NCI-H2029 treated with DMSO at 0.1 percent for 48 hours (cell line): ENCODE measurements at regions not wholly inside any gene's neighbourhood (a gene's known extent, or its start where the extent isn't known, plus 50 kb on each side); places are given as distances from the start of the nearest gene placed in this dataset.
"Not testable (repeated sequence)": the region's sequence is repeated elsewhere in the genome, so short reads cannot be mapped to it uniquely, and the experiment has no call there.

ENCODE experiments used
- DNase-seq: peaks from one replicate; lab custom pipeline; 2025; lab: John Stamatoyannopoulos, UW

DNA sequence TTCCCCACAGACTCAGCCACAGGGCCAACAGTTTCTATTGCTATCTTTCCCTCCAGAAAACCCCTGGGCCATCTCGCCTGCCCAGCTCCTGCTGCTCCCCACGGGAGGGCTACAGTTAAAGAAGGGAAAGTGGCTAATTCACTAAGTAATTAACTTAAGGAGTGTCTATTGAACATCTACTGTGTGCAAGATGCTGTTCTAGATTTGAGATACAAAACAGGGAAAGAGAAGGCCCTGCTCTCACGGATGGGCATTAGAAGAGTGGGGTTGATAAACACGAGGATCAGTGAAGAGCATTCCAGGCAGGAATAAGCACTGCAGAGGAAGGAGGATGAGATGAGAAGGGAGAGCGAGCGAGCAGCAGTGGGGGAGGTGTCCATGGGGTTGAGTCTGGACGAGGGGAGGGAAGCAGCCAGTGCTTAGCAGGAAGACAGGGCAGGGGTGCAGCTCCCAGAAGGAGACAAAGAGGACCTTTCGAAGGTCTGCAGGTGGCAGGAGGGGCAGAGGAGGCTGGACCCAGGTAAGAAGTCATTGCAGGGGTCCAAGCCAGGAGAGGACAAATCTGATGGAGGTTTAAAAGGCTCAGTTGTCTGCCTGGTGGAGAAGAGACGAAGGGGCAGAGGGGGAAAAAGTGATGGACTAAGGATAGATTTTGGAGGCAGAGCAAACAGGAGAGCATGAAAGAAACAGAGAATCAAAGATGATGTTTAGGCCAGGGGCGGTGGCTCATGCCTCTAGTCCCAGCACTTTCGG is 64.7 kb downstream of the KLF15 start:
- DNase-seq = no peak

DNA sequence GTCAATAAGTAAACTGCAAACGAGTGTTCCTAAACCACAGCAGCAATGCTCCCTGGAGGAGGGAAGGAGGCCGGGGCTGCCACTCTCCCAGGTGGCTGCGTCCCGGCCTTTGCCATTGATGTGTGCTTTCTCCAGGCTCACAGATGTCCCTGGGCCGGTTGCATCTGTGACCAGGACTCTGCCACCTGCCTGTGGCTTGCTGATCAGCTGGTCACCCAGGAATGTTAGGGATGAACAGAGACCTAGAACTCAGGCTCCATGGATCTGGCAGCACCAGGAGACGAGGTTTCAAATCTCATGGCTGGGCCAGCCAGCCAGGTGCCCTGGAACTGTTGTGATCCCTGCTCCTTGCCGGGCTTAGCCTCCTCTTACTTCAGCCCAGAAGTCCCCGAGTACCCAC is 65.7 kb downstream of the KLF15 start:
- no peak for DNase-seq

DNA sequence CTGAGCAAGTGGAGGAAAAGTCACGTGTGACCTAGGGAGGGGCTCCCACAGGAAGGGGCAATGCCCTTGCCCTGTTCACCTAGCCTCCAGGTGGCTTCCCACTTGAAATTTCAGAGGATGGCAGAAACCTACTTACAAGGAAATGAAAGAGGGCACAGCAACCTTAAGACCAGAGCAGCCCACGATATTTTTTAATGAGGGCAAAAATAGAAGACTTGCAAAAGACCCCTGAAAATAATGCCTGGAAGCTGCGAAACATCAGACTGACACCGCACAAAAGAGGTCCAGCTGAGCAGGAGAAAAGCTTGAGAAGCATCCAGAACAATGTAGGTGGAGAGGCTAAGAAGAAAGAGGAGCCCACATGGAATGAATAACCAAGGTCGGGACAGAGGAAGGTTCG is 66.1 kb downstream of the KLF15 start:
- no peak for DNase-seq

DNA sequence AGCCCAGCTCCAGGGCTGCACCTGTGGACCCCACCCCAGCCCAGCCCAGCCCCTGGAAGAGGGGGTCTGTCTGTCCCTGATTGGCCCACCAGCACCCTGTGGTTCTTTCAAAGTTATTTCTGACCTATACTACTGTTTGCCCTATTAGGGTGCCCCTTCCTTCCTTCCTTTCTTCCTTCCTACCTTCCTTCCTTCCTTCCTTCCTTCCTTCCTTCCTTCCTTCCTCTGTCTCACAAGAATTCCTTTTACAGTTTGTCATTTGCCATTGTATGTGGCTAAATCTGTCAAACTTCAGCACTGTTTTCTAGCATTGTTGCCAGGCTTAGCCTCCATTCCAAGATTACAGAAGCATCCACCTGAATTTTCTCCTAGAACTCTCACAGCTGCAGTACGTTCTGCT is 66.9 kb downstream of the KLF15 start:
- DNase-seq = no peak

DNA sequence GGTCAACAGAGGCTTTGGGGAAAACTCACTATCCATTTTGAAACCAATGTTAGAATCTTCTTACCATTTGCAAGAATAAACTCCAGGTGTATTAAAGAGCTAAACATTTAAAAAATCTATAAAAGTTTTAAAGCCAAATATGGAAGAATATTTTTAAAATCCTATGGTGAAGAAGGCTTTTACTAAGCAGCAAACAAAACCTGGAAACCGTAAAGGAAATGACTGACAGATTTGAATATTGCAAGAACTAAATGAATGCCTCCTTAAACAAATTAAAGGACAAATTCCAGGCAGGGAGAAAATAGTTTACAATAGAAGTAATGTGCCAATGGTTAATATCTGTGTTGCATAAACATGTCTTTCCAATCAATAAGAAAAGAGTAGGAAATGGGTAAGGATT is 68.1 kb downstream of the KLF15 start:
- no peak for DNase-seq

DNA sequence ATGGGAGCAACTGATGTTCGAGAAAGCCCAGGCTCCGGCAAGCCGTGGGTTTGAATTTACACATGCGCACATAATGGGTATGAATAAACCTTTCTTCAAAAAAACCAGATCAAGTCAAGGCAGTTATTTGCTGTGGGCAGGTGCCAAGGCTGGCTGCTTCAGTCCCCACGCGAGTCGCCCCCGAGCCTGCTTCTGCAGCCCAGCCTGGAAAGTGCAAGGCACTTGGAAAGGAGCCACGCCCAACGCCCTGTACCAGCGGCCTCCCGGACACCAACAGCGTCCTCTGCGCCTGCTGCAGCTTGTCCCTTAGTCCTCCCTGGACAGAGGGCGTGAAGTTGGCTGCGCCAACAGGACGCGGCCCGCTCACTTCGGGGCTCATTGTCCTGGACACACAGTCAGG is 68.9 kb downstream of the KLF15 start:
- no peak for DNase-seq

DNA sequence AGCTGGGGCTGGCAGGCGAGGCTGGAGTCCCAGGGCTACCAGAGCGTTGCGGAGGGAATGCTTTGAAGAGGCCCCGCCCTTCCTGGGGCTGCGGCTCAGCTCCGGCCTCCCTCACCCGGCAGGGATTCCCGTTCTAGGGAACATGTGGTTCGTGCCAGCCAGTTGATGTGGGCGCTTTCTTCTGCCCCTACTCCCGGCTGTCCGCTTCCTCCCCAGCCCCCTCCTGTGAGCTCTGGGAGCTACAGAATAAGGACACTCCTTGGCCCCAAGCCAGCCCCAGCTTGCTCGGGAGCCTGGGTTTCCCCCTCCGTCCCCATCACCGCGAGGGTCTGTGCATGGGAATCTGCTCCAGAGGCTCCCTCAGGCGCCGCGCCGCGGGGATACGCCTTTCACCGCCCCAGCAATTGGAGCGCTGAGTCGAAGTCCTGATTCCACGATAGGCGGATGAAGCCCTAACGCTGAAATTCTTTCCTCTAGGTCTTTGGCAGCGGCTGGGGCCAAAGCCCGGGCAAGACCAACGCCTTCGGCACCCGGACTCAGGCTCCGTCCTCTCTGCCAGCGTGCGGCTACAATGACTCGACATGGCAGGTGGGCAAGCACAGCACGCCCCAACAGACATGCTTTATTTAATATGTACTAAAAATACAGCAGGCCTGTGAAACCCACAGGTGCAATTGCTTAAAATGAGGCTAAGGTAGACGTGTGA is 69.5 kb downstream of the KLF15 start:
- DNase-seq = peak; percentile 14

DNA sequence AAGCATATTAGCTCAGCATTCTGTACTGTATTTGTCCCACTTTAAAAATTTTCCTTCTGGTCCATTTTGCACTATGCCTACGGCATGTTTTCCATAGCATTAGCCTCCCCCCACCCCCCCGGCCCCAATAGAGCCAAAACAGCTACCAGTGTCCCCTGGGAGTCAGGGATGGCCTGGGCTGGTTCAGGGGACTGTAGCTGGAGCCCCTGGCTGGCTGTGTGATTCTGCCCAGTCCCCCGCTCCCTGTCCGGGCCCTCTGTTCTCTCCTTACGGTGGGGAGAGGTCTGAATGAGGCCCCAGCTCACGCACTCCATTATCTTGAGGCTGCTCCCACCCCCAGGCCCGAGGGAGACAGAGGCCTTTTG is 70.1 kb downstream of the KLF15 start:
- DNase-seq = no peak

DNA sequence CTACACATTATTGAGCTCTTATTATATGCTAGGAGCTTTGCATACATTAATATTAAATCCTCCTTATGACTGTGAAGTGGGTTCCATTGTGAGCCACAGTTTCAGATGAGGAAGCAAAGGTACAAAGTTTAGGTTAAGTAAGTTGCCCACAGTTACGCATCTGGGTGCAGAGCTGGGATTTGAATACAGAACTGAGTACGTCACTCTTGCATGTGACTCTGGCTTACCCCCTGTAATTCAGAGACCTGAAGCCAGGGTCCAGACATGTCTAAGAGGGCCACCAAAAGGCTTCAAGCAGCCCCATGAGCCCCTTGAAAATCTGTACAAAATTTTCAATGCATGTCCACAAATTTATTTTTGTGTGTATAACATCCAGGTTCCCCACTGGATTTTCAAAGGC is 71.8 kb downstream of the KLF15 start:
- DNase-seq = no peak

DNA sequence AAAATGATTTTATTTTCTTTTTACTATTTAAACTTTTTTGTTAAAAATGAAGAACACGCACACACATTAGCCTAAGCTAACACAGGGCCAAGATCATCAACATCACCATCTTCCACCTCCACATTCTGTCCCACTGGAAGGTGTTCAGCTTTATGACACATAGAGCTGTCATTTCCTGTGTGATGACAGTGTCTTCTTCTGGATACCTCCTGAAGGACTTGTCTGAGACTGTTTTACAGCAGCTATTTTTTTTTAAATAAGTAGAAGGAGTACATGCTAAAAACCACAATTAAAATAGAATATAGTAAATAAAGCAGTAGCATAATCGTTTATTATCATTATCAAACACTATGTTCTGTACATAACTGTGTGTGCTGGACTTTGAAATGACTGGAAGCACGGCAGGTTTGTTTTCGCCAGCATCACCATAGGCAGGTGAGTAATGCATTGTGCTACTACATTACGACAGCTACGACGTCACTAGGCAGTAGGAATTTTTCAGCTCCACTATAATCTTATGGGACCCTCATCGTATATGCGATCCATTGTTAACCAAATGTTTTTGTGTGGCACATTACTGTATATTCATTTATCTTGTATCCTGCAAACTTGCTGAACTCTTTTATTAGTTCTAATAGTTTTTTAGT is 72.8 kb downstream of the KLF15 start:
- DNase-seq = no peak

DNA sequence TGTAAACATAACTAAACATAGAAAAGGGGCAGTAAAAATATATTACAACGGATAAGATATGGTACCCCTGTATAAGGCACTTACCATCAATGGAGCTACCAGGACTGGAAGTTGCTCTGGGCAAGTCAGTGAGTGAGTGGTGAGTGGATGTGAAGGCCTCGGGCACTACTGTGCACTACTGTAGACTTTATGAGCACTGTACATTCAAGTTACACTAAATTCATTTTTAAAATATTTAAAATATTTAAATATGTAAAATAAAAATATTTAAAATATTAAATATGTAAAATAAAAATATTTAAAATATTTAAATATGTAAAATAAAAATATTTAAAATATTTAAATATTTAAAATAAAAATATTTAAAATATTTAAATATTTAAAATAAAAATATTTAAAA is 73.6 kb downstream of the KLF15 start:
- DNase-seq = not testable (repeated sequence)

DNA sequence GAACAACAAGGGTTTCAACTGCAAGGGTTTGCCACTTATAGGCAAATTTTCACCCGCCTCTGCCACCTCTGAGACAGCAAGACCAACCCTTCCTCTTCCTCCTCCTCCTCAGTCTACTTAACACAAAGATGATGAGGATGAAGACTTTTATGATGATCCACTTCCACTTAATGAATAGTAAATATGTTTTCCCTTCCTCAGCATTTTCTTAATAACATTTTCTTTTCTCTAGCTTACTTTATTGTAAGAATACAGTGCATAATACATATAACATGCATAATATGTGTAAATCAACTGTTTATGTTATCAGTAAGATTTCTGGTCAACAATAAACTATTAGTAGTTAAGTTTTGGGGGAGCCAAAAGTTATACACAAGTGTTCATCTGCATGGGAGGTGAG is 77.4 kb downstream of the KLF15 start:
- no peak for DNase-seq

DNA sequence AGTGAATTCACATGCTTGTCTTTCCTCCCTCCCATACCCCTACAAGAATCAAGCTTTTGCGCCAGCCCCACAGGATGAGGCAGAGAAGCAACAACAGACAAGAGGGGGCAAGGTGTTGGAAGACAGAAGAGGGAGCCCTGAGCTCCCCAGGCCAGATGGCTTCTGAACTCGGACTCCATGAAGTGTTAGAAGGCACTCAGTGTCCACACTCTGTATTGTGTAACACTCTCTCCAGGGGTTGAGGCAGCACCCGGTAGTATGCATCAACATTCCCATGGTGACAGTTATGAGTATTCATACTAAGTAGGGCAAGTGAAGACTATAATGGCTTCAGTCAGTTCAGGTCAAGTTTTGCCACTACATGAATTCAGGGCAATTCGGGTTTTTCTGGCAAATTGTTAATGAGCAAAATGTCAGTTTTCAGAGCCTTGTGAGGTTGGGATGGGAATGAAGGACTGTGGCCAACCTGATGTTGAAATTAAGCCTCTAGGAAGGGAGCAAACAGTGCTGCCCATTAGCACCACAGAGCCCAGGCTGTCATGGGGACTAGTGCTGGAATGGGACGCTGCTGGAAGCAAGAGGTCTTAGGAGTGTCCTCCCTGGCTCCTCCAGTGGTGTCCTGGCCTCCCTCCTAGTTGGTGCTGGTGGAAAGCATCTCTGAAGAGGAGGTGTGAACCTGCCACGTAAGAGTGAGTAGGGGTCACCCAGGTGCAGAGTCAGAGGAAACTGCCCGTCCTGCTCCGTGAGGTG is 79.4 kb downstream of the KLF15 start:
- DNase-seq = no peak

DNA sequence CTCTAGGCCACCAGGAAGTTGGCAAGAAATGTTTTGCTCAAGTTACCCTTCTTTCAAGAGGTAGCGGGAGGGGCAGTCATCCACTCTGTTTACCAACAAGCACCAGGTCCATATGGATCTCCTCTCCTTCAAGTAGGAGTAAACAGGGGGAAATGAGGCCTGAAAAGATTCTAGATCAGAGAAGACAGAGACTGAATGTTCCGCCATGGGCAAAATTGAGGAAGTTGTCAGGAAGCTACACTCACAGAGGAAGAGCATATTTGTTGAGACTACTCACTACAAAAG is 81.6 kb downstream of the KLF15 start:
- peak; percentile 50 for DNase-seq

DNA sequence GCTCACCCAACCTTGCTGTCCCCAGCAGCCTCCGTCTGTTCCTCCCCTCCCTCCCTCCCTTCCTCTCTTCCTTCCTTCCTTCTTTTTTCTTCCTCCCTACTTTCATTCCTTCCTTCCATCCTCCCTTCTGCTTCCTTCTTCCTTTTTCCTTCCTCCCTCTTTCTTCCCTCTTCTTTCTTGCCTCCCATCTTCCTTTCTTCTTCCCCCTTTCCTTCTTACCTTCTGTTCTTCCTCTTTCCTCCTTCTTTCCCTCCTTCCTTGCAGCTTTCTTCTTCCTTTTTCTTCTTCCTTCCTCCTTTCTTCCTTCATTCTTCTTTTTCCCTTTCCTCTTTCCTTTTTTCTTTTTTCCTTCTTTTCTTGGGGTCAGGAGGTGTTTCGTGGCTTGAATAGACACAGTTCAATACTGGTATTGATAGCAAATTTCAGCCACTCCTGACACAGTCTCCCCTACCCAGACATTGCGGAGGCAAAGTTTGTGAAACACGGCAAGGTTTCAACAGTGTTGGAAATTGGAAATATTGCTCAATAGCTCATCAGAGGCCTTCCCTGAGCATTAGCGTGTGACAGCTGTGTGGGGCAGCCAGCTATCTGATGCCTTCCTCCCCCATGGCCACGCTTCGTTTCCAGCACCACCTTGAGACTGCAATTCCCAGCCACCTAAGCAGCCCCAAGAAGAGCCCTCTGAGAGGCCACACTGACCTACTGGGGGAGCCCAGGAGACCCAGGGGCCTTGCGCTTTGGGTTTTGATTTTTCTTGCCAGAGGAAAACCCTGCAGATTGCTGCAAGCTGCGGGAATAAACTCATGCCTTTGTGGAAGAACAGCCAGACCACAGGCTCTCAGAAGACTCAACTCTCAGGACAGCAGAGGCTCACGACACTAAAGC is 82.2 kb downstream of the KLF15 start:
- DNase-seq = no peak

DNA sequence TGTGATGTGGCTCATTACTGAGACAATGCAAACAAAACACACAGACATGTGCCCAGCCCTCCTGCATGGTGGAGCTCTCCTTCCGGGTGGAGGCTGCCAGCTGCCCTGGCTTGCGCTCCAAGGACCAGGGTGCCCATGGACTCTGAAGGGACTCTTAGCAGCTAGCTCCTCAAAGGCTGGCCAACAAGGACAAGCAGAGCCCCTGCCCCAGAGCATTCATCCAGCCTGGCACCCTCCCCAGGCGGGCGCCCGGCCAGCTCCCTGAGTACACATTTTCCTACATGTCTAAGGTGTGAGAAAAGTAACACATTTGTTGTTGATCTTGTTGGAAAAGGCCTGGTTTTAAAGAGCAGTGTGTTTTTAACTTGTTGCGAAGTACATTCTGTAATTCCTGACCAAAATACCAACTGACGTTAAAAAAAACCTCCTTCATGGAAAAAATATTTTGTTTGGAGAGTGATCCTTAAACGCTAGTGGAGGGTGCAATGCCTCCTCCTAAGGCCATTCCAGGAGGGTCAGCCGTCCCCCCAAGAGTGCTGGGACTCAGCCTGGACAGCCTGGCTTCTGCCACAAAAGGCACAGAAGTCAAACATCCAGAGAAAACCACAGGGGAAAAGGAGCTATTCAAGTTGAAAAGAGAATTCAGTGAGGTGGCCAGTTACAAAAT is 86.9 kb downstream of the KLF15 start:
- DNase-seq = peak; percentile 83

DNA sequence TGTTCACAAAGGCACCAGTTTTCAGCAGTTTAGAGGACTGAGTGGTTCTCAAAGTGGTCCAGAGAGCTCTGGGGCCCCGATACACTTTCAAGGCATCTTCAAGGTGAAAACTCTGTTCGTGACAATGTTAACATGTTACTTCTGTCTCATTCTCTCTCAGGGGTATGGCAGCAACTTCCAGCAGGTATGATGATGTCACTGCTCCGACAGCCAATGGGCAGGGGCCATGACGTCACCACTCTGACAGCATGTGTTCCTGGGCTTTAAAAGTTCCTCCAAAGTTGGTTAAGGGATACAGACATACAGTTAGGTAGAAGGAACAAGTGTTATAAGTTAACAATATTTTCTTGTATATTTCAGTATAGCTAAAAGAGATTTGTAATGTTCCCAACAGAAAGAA is 87.9 kb downstream of the KLF15 start:
- DNase-seq = no peak

DNA sequence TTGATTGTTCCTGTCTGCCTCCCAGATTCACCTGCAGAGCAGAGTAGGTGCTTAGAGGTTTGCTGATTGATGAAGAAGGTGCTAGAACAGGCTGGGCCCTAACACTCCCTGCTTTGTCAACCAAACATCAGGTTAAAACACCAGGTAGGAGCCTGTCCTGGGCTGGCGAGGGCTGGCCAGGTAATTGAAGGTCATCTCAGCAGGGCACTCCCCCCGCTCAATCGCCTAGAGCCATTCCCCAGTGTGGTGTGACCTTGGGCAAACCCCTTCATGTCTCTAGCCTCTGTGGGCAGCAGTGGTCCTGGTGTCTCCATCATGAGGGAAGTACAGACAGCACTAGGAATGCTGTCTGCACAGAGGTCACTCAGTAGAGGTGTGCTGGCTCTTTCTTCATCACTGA is 88.3 kb downstream of the KLF15 start:
- no peak for DNase-seq

DNA sequence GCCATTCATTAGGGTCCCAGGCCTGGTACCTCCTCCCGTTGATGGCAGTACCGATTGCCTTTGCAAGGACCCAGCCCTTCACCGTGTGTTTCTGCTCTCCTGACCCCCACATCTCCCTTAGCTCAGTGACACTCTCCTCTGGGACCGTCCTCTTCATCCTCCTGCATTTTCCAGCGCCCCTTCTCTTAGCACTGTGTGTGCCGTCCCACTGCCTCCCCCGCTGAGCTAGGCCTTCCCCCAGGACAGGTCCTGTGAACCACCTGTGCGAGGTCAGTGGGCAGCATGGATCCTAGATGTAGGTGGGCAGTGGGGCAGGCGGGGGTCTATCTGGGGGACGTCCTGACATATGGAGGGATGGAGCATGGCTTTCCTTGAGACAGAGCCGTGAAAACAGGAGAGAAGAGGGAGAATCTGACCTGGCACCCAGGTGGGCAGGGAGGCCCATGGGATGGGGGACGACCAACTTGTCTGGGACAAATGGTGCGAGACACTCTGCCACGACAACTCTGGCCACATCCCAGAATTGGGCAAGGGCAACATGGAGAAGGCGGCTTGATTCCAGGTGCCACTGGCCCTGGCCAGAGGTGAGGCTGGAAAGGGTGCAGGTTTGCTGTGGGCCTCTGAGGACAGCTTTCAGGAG is 87.7 kb upstream of the ALDH1L1 start:
- DNase-seq = no peak

DNA sequence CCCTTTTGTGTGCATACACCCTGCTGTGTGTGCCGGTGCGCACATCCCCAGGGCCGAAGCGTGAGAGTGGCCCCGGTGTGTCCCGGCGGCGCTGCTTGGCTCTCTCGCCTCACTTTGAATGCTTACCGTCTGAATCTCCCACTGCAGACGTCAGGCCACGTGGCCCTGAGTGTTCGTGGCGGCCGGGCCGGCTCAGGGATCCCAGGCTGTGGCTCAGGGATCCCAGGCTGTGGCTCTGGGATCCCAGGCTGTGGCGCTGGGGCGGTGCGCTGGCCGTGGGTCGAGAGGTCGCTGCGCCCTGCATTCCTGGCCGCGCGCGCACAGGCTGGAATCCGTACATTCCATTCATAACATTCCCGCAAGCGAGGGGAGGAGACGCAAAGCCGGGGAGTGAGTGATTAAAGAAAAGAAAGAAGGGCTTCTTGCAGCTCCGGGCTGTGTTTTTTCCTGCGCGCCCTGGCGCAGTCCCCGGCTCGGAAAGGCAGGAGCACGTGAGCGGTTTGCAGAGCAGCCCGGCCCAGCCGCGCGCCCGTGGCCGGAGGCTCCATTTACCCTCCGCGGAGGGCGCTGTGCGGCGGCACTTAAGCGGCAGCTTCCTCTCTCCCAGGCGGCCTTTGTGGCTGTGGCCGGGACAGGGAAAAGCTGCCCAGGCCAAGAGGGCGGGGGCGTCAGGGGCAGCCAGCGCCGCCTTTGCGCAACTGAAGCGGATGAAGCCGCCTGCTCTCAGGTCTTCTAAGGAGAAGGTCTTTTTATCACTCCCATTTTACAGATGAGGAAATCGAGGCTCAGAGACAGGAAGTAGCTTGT is 87.0 kb upstream of the ALDH1L1 start:
- peak; percentile 9 for DNase-seq
